ENCODE measurements at regions not wholly inside any gene's neighbourhood (a gene's known extent, or its start where the extent isn't known, plus 50 kb on each side); places are given as distances from the start of the nearest gene placed in this dataset.
"Not testable (repeated sequence)": the region's sequence is repeated elsewhere in the genome, so short reads cannot be mapped to it uniquely, and the experiment has no call there.

DNA sequence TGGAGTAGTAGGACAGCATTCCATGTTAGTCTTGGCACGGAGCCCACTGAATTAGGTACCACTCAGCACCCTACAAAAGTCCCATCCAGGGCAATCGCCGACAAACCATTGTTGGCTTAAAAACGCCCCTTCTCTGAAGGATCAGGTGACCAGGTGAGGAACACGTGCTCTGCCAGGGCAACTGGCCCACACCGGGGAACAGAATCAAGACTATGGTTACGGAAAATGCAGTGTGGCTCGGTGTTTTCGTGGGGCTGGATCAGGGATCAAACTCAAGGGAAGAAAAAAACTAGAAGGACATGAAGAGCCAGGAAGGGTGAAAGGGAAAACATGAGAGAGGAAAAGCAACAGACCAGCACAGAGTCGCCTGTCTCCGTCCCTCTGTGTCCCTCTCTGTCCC, 177.8 kb upstream of the ARID1B start:
- DNase-seq: peak; percentile 51

GRCh38 chr6:156598855-156599180, 178.4 kb upstream of the ARID1B start:
- no peak for DNase-seq

DNA sequence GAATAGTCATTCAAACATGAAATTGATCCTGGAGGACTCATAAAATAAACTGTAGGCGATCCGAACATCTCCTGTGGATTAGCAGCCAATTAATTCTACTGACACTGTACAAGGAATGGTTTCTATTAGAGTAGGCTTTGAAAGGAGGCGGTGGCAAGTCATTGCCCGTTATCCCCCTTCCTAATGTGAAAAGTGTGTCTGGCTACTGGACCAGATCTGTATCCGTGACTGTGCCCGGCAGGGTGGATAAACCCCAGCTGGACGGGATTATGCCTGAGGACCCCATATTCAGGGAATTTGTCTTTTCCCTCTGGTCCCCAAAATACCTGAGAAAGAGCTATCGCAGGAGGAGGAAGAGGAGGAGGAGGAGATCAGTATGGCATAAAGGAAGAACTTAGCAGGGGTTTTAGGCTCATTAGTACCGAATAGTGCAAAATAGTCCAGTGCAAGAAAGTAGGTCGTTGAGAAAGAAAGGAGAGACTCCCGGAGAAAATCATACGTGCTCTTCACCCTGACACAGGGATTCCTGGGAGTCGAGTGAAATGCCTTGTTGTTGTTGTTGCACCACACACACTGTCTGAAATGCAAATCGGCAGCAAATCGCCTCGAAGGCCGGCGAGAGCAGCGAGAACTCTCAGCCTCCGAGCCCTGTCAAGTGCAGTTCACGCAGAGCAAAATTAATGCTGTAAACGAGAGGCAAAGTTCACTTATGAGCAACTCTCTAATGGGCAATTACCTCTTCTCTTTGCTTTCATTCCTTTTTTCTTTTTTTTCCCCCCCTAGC, 178.9 kb upstream of the ARID1B start:
- no peak for DNase-seq

DNA sequence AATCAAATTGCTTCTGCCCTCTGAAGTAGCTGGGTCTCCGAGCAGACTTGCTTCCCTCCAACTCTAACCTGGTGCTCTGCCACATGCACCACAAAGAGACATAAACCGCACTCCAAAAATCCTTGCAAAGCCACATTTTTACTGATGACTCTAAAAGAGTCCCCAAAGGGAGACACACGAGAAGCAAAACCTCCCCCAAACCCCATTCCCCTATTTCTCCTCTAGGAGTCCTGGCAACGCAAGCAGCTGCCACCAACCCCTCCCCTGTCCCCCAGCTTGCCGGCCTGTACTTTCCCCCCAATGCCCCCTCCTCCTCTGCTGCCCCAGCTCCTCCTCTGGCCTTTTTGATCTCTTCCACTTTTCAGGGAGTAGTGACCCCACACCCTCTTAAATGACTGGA, 180.1 kb upstream of the ARID1B start:
- no peak for DNase-seq

- DNase-seq: no peak
These were observed 181.7 kb upstream of the ARID1B start for GRCh38 chr6:156595476-156595875.

- no peak for DNase-seq
These were observed 183.3 kb upstream of the ARID1B start for GRCh38 chr6:156593893-156594292.

- no peak for DNase-seq
These were observed 184.1 kb upstream of the ARID1B start for GRCh38 chr6:156593127-156593526.

DNA sequence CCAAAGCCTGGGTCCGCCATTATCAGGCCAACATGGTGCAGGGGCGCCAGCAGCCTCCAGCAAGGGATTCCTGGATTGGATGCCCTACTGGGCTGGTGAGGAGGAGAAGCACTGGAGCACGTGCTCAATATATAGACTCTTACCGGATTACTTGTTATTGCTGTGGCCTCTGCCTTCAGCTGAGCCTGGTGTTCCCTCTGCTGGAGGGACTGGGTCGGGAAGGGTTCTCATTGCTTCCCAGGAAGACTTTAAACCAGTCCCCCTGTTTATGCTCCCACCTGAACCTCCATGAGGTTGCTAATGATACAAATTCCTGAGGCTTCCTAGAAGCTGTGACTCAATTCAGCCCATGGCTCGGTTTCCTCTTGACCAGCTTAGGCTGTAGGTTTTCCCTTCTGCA, 186.7 kb upstream of the ARID1B start:
- DNase-seq: no peak

- DNase-seq: no peak
These were observed 187.9 kb upstream of the ARID1B start for GRCh38 chr6:156589281-156589680.

DNA sequence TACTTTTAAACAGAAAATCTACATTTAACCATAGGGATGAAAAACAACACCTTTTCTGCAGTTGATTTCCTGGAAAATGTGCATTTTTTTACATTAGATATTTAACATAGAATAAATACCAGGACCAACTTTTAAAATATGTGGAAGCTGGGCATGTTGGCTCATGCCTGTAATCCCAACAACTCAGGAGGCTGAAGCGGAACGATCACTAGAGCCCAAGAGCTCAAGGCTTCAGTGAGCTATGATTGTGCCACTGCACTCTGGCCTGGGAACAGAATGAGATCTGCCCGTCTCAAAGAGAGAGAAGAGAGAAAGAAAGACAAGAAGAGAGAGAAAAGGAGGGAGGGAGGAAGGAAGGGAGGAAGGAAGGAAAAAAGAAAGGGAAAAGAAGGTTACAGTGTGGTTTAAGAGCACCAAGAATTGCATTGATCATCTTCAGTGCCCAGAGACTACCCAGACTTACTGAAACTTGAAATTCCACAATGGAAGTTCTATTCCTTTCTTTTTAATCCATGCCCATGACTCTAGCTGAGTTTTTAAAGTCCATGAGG, 189.4 kb upstream of the ARID1B start:
- no peak for DNase-seq

- DNase-seq: no peak
These were observed 190.1 kb upstream of the ARID1B start for GRCh38 chr6:156587071-156587470.

DNA sequence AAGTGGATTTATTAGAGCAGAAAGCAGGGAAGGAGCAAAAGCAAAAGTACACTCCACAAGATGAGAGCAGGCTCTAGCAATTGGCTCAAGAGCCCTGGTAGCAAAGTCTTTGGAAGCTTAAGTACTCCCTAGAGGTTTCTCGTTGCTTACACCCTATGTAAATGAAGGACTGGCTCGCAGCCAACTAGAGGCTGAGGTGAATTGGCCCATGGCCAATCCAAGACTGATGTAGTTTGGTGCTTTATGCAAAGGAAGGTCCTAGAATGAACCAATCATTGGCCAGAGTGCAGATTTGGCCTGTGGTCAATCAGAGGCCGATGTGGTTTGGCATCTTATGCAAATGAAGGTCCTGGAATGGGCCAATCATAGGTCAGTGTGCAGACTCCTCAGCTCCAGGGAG, 191.3 kb upstream of the ARID1B start:
- no peak for DNase-seq

GRCh38 chr6:156584121-156584520, 193.1 kb upstream of the ARID1B start:
- DNase-seq: not testable (repeated sequence)

- DNase-seq: no peak
These were observed 194.1 kb upstream of the ARID1B start for GRCh38 chr6:156583083-156583482.

DNA sequence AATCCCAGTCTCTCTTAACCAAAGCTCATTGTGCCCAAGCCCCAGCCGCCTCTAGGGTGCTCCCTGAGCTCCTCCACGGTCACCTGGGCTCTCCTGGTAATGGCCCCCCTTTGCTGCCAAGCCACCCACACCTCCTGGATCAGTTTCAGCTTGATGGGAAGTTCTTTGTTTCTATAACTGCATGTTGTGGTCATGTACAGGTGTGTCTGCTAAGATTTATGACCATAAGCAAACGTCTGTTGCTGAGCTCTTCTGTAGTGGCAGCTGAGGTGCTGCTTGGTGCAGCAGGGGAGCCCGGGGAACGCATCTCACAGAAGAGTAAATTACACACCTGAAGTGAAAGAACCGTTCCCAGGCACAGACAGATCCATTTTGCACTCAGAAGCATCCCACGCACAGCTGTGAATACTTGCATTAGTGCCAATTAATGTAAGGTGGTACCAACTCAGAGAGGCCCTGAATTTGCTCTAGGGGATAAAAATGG, 194.6 kb upstream of the ARID1B start:
- no peak for DNase-seq

- DNase-seq: no peak
These were observed 197.6 kb upstream of the ARID1B start for GRCh38 chr6:156579564-156579963.

GRCh38 chr6:156577749-156578148, 199.4 kb upstream of the ARID1B start:
- DNase-seq: no peak

DNA sequence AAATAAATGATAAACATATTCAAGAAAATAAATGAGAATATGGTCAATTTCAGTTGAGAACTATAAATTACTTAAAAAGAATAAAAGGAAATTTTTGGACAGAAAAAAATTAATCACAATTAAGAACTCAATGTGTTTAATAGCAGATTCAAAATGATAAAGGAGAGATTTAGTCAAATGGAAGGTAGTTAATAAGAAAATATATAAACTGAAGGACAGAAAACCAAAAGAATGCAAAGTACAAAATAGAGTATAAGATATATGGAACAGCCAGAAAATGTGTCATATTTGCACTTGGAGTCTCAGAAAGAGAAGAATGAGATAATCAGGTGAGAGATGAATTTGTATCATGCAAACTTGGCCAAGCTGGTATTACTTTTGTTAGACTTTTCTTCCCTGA, 201.8 kb upstream of the ARID1B start:
- DNase-seq: no peak

DNA sequence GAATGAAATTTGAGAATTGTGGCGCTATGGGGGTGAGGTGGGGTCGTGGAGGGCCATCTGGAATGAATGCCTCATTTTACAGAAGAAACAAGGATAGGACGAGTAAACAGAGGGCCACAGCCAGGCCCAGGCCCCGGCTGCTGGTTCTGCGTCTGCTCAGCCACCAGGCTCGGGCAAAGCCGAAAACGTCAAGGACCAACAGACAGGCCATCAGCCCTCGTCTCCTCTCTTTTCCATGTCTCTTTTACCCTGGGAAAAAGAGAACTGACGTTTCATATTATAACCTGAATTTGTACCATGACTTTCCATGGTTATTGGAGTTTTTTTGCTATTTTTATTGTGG, 212.4 kb upstream of the ARID1B start:
- DNase-seq: no peak

DNA sequence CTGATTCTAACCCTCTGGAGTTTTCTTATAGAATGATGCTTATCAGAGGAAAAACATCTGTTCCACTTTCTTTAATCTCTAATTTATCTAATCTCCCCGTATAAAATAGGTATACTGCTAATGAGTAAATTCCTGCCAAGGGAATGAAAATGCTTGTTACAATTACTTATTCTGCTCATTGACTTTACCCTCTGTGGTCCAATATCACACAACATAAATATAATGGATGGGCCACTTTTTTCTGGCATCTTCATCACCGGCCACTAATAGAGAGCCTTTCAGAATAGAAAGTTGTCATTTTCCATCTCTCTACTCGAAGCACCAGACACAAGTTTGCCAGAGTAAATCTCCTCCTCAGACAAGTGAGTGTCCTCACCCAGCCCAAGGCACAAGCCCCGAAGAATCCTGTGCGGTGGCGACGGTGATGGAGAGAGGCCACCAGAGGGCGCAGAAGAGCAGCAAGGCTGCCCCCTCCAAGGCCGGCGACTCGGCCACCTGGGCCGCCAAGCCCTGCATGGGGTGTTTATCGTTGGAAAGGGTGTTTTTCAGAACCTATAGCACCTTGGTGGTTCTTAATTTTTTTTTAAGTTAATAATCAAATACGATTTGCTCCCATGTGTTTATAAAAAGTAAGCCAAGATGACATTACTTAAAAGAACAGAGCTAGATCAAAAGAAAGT, 212.9 kb upstream of the ARID1B start:
- DNase-seq: peak; percentile 74

- no peak for DNase-seq
These were observed 213.5 kb upstream of the ARID1B start for GRCh38 chr6:156563714-156564113.

DNA sequence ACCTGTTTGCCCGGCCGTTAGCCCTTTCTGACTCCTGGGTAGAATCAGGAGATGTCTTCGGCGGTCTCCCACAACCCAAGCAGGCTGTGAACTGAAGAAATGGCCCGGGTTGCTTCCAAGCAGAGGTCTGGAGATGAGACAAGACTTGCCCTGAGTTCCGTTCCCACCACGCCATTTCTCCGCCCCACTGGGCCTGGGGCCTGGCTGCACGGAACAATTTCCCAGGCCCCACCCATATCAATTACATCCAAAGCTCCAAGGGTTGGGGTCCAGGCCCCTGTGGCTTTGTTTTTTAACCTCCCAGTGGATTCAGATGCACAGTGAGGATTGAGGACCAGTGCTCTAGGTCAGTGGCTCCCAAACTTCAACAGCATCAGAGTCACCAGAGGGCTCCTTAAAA, 214.5 kb upstream of the ARID1B start:
- DNase-seq: no peak

GRCh38 chr6:156562019-156562418, 215.2 kb upstream of the ARID1B start:
- no peak for DNase-seq

GRCh38 chr6:156560476-156560875, 216.7 kb upstream of the ARID1B start:
- DNase-seq: no peak

Measured in left hindlimb (tissue), 1 donor.